ENCODE measurements at regions not wholly inside any gene's neighbourhood (a gene's known extent, or its start where the extent isn't known, plus 50 kb on each side); places are given as distances from the start of the nearest gene placed in this dataset.

DNA sequence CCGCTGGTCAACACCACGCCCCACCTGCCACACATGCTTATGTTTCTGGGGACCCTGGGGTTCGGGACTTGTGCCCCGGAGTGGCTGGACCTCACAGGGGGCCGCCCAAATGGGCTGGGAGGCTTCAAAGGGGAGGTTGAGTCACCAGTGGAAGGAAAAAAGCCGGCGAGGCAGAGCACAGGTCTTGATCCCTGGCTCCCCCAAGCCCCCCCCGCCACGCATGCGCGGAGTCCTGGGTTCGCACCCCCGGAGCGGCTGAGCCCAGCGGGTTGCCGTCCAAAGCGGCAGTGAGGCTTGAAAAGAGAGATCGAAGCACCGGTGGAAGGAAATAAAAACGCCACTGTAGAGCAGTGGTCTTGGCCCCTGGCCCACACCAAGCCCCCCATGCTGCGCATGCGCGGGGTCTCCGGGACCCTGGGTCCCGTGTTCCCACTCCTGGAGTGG, 313.5 kb downstream of the ALG10 start:
- TF ChIP-seq SP1 (IDR thresholded peaks at IDR 0.05) (no peak), RAD21 (IDR thresholded peaks at IDR 0.05) (no peak), NR2F2 (IDR thresholded peaks at IDR 0.05) (no peak), HNF4A (conservative IDR thresholded peaks at IDR 0.05) (no peak), YY1 (IDR thresholded peaks at IDR 0.05) (no peak), FOXA1 (IDR thresholded peaks at IDR 0.05) (no peak), RXRA (IDR thresholded peaks at IDR 0.05) (no peak), FOXA2 (IDR thresholded peaks at IDR 0.05) (no peak), TAF1 (conservative IDR thresholded peaks at IDR 0.05) (no peak)
- TF ChIP-seq, protein P1, sequence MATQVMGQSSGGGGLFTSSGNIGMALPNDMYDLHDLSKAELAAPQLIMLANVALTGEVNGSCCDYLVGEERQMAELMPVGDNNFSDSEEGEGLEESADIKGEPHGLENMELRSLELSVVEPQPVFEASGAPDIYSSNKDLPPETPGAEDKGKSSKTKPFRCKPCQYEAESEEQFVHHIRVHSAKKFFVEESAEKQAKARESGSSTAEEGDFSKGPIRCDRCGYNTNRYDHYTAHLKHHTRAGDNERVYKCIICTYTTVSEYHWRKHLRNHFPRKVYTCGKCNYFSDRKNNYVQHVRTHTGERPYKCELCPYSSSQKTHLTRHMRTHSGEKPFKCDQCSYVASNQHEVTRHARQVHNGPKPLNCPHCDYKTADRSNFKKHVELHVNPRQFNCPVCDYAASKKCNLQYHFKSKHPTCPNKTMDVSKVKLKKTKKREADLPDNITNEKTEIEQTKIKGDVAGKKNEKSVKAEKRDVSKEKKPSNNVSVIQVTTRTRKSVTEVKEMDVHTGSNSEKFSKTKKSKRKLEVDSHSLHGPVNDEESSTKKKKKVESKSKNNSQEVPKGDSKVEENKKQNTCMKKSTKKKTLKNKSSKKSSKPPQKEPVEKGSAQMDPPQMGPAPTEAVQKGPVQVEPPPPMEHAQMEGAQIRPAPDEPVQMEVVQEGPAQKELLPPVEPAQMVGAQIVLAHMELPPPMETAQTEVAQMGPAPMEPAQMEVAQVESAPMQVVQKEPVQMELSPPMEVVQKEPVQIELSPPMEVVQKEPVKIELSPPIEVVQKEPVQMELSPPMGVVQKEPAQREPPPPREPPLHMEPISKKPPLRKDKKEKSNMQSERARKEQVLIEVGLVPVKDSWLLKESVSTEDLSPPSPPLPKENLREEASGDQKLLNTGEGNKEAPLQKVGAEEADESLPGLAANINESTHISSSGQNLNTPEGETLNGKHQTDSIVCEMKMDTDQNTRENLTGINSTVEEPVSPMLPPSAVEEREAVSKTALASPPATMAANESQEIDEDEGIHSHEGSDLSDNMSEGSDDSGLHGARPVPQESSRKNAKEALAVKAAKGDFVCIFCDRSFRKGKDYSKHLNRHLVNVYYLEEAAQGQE (IDR thresholded peaks at IDR 0.05): no peak
- no peak overlapping the region for H3K9ac ChIP-seq (ENCODE audit: low read depth in 1 of 2, low read length in 2 of 2)
- H3K27ac ChIP-seq (ENCODE audit: low read depth in 1 of 2, low read length in 2 of 2): no peak overlapping the region
- WGBS: 44% methylated on average over 25 of the region's 25 CpGs
- peaks cover 0 to 4% (median 0%) of the 10 kb centered on the region in 4 donors for H3K9me3 ChIP-seq (ENCODE audit: control insufficient read depth in 4 of 4, low read length in 3 of 4)
- no peak for DNase-seq (ENCODE audit: low spot score)
- H3K27me3 ChIP-seq (ENCODE audit: control insufficient read depth in 4 of 4, insufficient read depth in 4 of 4, low read length in 3 of 4): no peaks in the 10 kb centered on the region
- no peak overlapping the region for H3K4me3 ChIP-seq (ENCODE audit: low read depth in 1 of 3, low read length in 3 of 3)
- H3K36me3 ChIP-seq (ENCODE audit: control insufficient read depth in 4 of 4, insufficient read depth in 3 of 4, low read depth in 1 of 4, low read length in 3 of 4): no peaks in the 10 kb centered on the region
- peaks cover 0 to 3% (median 0%) of the 10 kb centered on the region in 4 donors for H3K4me1 ChIP-seq (ENCODE audit: control insufficient read depth in 4 of 4, insufficient read depth in 4 of 4, low read length in 3 of 4)

DNA sequence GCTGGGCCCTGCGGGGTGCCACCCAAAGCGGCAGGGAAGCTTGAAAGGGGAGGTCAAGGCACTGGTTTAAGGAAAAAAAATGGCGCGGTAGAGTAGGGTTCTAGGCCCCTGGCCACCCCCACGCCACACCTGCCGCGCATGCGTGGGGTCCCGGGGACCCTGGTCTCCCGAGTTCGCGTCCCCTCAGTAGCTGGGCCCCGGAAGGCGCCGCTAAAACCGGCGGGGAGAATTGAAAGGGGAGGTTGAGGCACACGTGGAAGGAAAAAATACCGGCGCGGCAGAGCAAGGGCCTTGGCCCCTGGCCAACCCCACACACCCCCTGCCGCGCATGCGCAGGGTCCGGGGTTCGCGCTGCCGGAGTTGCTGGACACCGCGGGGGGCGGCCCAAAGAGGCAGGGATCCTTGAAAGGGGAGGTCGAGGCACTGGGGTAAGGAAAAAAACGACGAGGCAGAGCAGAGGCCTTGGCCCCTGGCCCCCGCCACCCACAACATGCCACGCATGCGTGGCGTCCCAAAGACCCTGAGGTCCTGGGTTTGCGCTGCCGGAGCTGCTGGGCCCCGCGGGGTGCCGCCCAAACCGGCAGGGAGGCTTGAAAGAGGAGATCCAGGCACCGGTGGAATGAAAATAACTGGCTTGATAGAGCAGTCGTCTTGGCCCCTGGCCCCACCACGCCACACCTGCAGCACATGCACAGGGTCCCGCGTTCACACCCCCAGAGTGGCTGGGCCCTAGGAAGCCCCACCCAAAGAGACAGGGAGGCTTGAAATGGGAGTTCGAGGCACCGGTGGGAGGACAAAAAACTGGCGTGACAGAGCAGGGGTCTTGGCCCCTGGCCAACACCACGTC, 314.5 kb downstream of the ALG10 start:
- no peak for TF ChIP-seq FOXA2 (IDR thresholded peaks at IDR 0.05)
- no peak for TF ChIP-seq SP1 (IDR thresholded peaks at IDR 0.05)
- TF ChIP-seq HNF4A (conservative IDR thresholded peaks at IDR 0.05): no peak
- no peak for TF ChIP-seq RAD21 (IDR thresholded peaks at IDR 0.05)
- TF ChIP-seq HNF4G (IDR thresholded peaks at IDR 0.05): no peak
- TF ChIP-seq GABPA (IDR thresholded peaks at IDR 0.05 in 1 of 2, conservative IDR thresholded peaks at IDR 0.05 in 1 of 2): no peak
- TF ChIP-seq, protein P2, sequence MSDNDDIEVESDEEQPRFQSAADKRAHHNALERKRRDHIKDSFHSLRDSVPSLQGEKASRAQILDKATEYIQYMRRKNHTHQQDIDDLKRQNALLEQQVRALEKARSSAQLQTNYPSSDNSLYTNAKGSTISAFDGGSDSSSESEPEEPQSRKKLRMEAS (IDR thresholded peaks at IDR 0.05): no peak
- no peak for TF ChIP-seq NR2F2 (IDR thresholded peaks at IDR 0.05)
- TF ChIP-seq YY1 (IDR thresholded peaks at IDR 0.05): no peak
- no peak for TF ChIP-seq JUND (IDR thresholded peaks at IDR 0.05)
- peaks cover 0 to under 1% (median 0%) of the 10 kb centered on the region in 4 donors for H3K9me3 ChIP-seq (ENCODE audit: control insufficient read depth in 4 of 4, low read length in 3 of 4)
- peaks cover 0 to 3% (median 0%) of the 10 kb centered on the region in 4 donors for H3K4me1 ChIP-seq (ENCODE audit: control insufficient read depth in 4 of 4, insufficient read depth in 4 of 4, low read length in 3 of 4)
- no peak overlapping the region for H3K4me3 ChIP-seq (ENCODE audit: low read depth in 1 of 3, low read length in 3 of 3)
- no peaks in the 10 kb centered on the region for H3K27me3 ChIP-seq (ENCODE audit: control insufficient read depth in 4 of 4, insufficient read depth in 4 of 4, low read length in 3 of 4)
- no peaks in the 10 kb centered on the region for H3K36me3 ChIP-seq (ENCODE audit: control insufficient read depth in 4 of 4, insufficient read depth in 3 of 4, low read depth in 1 of 4, low read length in 3 of 4)
- no peak overlapping the region for H3K27ac ChIP-seq (ENCODE audit: low read depth in 1 of 2, low read length in 2 of 2)
- no peak overlapping the region for H3K9ac ChIP-seq (ENCODE audit: low read depth in 1 of 2, low read length in 2 of 2)
- 50% methylated on average over 53 of the region's 53 CpGs for WGBS
- no peak for DNase-seq (ENCODE audit: low spot score)

DNA sequence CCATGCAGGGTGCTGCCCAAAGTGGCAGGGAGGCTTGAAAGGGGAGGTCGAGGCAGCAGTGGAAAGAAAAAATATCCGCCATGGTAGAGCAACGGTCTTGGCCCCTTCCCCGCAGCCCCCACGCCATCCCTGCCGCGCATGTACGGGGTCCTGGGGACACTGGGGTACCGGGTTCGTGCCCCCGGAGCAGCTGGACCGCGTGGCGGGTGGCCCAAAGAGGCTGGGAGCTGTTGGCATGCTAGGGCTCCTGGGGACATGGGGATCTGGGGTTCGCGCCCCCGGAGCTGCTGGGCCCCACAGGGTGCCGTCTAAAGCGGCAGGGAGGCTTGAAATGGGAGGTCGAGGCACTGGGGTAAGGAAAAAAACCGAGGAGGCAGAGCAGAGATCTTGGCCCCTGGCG, 316.5 kb downstream of the ALG10 start:
- TF ChIP-seq HNF4G (IDR thresholded peaks at IDR 0.05) (no peak), HNF4A (conservative IDR thresholded peaks at IDR 0.05) (no peak), JUND (IDR thresholded peaks at IDR 0.05) (no peak)
- TF ChIP-seq, protein P1 (IDR thresholded peaks at IDR 0.05): no peak
- DNase-seq (ENCODE audit: low spot score): no peak
- peaks cover 0 to 8% (median 0%) of the 10 kb centered on the region in 4 donors for H3K27me3 ChIP-seq (ENCODE audit: control insufficient read depth in 4 of 4, insufficient read depth in 4 of 4, low read length in 3 of 4)

More for the DNA sequence above, 316.5 kb downstream of the ALG10 start:
- no peaks in the 10 kb centered on the region for H3K36me3 ChIP-seq (ENCODE audit: control insufficient read depth in 4 of 4, insufficient read depth in 3 of 4, low read depth in 1 of 4, low read length in 3 of 4)
- no peak overlapping the region for H3K4me3 ChIP-seq (ENCODE audit: low read depth in 1 of 3, low read length in 3 of 3)
- H3K9ac ChIP-seq (ENCODE audit: low read depth in 1 of 2, low read length in 2 of 2): no peak overlapping the region
- H3K4me1 ChIP-seq (ENCODE audit: control insufficient read depth in 4 of 4, insufficient read depth in 4 of 4, low read length in 3 of 4): peaks cover 0 to 3% (median 0%) of the 10 kb centered on the region in 4 donors
- 58% methylated on average over 22 of the region's 22 CpGs for WGBS
- peaks cover 0 to 2% (median 0%) of the 10 kb centered on the region in 4 donors for H3K9me3 ChIP-seq (ENCODE audit: control insufficient read depth in 4 of 4, low read length in 3 of 4)
- no peak overlapping the region for H3K27ac ChIP-seq (ENCODE audit: low read depth in 1 of 2, low read length in 2 of 2)
